H1 (cell line): ENCODE measurements at regions not wholly inside any gene's neighbourhood (a gene's known extent, or its start where the extent isn't known, plus 50 kb on each side); places are given as distances from the start of the nearest gene placed in this dataset.

Experiments
- CTCF ChIA-PET: fragments of 300-600 bp; sonication (Branson Sonifier 250); formaldehyde crosslinking; loops from one replicate; lab custom pipeline; 2021; ENCODE audit not compliant: partially characterized antibody; lab: Charles Lee
- POLR2A ChIA-PET: fragments of 300-600 bp; sonication (Branson Sonifier 250); formaldehyde crosslinking; loops from one replicate; lab custom pipeline; 2021; ENCODE audit warnings: inconsistent platforms; ENCODE audit not compliant: partially characterized antibody; lab: Charles Lee
- DNase-seq, 2 experiments: peaks; one replicate each; pipeline versions ENCODE4 v3.0.0 to v3.0.0-alpha.2; 2010 to 2022; ENCODE audit warnings: low spot score in 2 of 2, low read depth in 1 of 2, mixed read lengths in 1 of 2
- FAIRE-seq: peaks from 2 replicates; lab custom pipeline; 2011; peaks lifted over from hg19 to GRCh38; lab: Jason Lieb, UNC
- H2AFZ ChIP-seq: 2 replicates; pipeline ENCODE4 v1.8.1; 2012; ENCODE audit warnings: low read length, inconsistent platforms
- H2AK5ac ChIP-seq: 2 replicates; pipeline ENCODE4 v1.6.1; 2013; ENCODE audit warnings: low read depth, low read length
- H2BK120ac ChIP-seq: replicated peaks from 2 replicates; pipeline ENCODE3; 2013; ENCODE audit warnings: low read depth, low read length, inconsistent platforms
- H2BK12ac ChIP-seq: 2 replicates; pipeline ENCODE4 v1.6.1; 2013; ENCODE audit warnings: low read depth, low read length
- H2BK15ac ChIP-seq: 2 replicates; pipeline ENCODE4 v1.6.1; 2013; ENCODE audit warnings: low read length
- H2BK20ac ChIP-seq: 2 replicates; pipeline ENCODE4 v1.6.1; 2013; ENCODE audit warnings: low read length
- H2BK5ac ChIP-seq: 2 replicates; pipeline ENCODE4 v1.6.1; 2013; ENCODE audit warnings: low read depth, low read length
- H3K14ac ChIP-seq: 2 replicates; pipeline ENCODE4 v1.6.1; 2013; ENCODE audit warnings: inconsistent platforms; ENCODE audit not compliant: insufficient read length
- H3K18ac ChIP-seq: 2 replicates; pipeline ENCODE4 v1.6.1; 2013; ENCODE audit warnings: low read length; ENCODE audit errors: extremely low read depth
- H3K23ac ChIP-seq: 2 replicates; pipeline ENCODE4 v1.6.1; 2013; ENCODE audit warnings: inconsistent platforms; ENCODE audit not compliant: insufficient read length
- H3K23me2 ChIP-seq: 2 replicates; pipeline ENCODE4 v1.6.1; 2013; ENCODE audit warnings: low read depth, low read length
- H3K27ac ChIP-seq: 2 replicates; pipeline ENCODE4 v1.6.1; 2011; ENCODE audit warnings: low read depth, low read length, inconsistent platforms
- H3K27me3 ChIP-seq, 4 experiments: replicated peaks in 1 of 4; 1 replicate in 1 of 4; 2 replicates in 3 of 4; pipeline versions ENCODE4 v1.6.1 to v1.8.1; 2011 to 2013; ENCODE audit warnings: low read length in 3 of 4, mild to moderate bottlenecking in 3 of 4, inconsistent platforms in 2 of 4, mixed read lengths in 2 of 4, moderate library complexity in 1 of 4; ENCODE audit not compliant: control insufficient read depth in 3 of 4, insufficient read depth in 3 of 4; ENCODE audit errors: extremely low read depth in 1 of 4
- H3K36me3 ChIP-seq, 4 experiments: 2 replicates each; pipeline versions ENCODE4 v1.6.1 to v1.8.1; 2011 to 2013; ENCODE audit warnings: mild to moderate bottlenecking in 4 of 4, low read length in 3 of 4, moderate library complexity in 2 of 4, control low read depth in 1 of 4, inconsistent platforms in 1 of 4; ENCODE audit not compliant: insufficient read depth in 4 of 4, control insufficient read depth in 2 of 4
- H3K4ac ChIP-seq: replicated peaks from 2 replicates; pipeline ENCODE3; 2013; ENCODE audit warnings: low read length, low read depth, mixed read lengths, inconsistent platforms; ENCODE audit not compliant: insufficient read length
- H3K4me1 ChIP-seq, 4 experiments: replicated peaks in 1 of 4; 1 replicate in 1 of 4; 2 replicates in 3 of 4; pipeline versions ENCODE4 v1.6.1 to v1.8.1; 2011 to 2013; ENCODE audit warnings: low read length in 3 of 4, inconsistent platforms in 2 of 4, mixed read lengths in 1 of 4; ENCODE audit not compliant: insufficient read depth in 4 of 4, control insufficient read depth in 3 of 4
- H3K4me2 ChIP-seq, 2 experiments: 2 replicates each; pipeline versions ENCODE4 v1.6.1 to v1.8.1; 2011 to 2013; ENCODE audit warnings: low read depth in 2 of 2, low read length in 2 of 2, control low read depth in 1 of 2, inconsistent platforms in 1 of 2, mild to moderate bottlenecking in 1 of 2; ENCODE audit not compliant: insufficient read depth in 1 of 2
- H3K4me3 ChIP-seq, 4 experiments: fragments of 200-600, 300-600 bp in 1 of 4; sonication (generic), shearing (Covaris generic), sonication (Bioruptor Twin) in 1 of 4; 2 replicates each; pipeline versions ENCODE4 v1.5.1 to v1.8.1; 2011 to 2016; ENCODE audit warnings: low read length in 4 of 4, low read depth in 3 of 4, control low read depth in 2 of 4, inconsistent platforms in 2 of 4, mild to moderate bottlenecking in 2 of 4, mixed read lengths in 1 of 4, moderate library complexity in 1 of 4; ENCODE audit not compliant: insufficient read depth in 2 of 4; ENCODE audit errors: extremely low read depth in 1 of 4
- H3K56ac ChIP-seq: replicated peaks from 2 replicates; pipeline ENCODE3; 2013; ENCODE audit warnings: low read depth, mild to moderate bottlenecking, mixed read lengths, low read length, inconsistent platforms; ENCODE audit not compliant: insufficient read length
- H3K79me1 ChIP-seq: 2 replicates; pipeline ENCODE4 v1.6.1; 2013; ENCODE audit warnings: low read depth, low read length, control low read depth
- H3K79me2 ChIP-seq, 2 experiments: 2 replicates each; pipeline versions ENCODE4 v1.6.1 to v1.8.1; 2012 to 2013; ENCODE audit warnings: low read length in 2 of 2, mild to moderate bottlenecking in 2 of 2, inconsistent platforms in 1 of 2; ENCODE audit not compliant: insufficient read depth in 2 of 2, control insufficient read depth in 1 of 2
- H3K9ac ChIP-seq, 4 experiments: replicated peaks in 1 of 4; 1 replicate in 1 of 4; 2 replicates in 3 of 4; pipeline versions ENCODE4 v1.6.1 to v1.8.1; 2011 to 2013; ENCODE audit warnings: low read depth in 3 of 4, low read length in 3 of 4, control low read depth in 2 of 4, mild to moderate bottlenecking in 2 of 4, moderate library complexity in 2 of 4, inconsistent platforms in 1 of 4; ENCODE audit errors: extremely low read depth in 1 of 4
- H3K9me3 ChIP-seq, 2 experiments: 2 replicates each; pipeline versions ENCODE4 v1.6.1 to v1.8.1; 2012 to 2013; ENCODE audit warnings: mild to moderate bottlenecking in 2 of 2, moderate library complexity in 2 of 2, control low read depth in 1 of 2, inconsistent platforms in 1 of 2, low read depth in 1 of 2, low read length in 1 of 2, mixed read lengths in 1 of 2; ENCODE audit not compliant: insufficient read depth in 2 of 2
- H4K20me1 ChIP-seq, 2 experiments: replicated peaks in 1 of 2; 2 replicates each; pipeline versions ENCODE3 to v1.8.1; 2011 to 2013; ENCODE audit warnings: inconsistent platforms in 2 of 2, low read length in 2 of 2, mild to moderate bottlenecking in 1 of 2; ENCODE audit not compliant: insufficient read depth in 2 of 2, control insufficient read depth in 1 of 2
- H4K5ac ChIP-seq: 2 replicates; pipeline ENCODE4 v1.6.1; 2013; ENCODE audit warnings: low read length, low read depth, mixed read lengths, inconsistent platforms; ENCODE audit not compliant: insufficient read length
- H4K8ac ChIP-seq: 2 replicates; pipeline ENCODE4 v1.8.0; 2013; ENCODE audit warnings: mild to moderate bottlenecking, moderate library complexity, low read length, inconsistent platforms; ENCODE audit not compliant: insufficient read depth; ENCODE audit errors: extremely low read depth
- H4K91ac ChIP-seq: replicated peaks from 2 replicates; pipeline ENCODE3; 2013; ENCODE audit warnings: low read length, mixed read lengths, inconsistent platforms; ENCODE audit not compliant: insufficient read length
- CBX5 ChIP-seq: fragments of 300-800, 300-1000 bp; sonication (generic); IDR thresholded peaks from 2 replicates; pipeline ENCODE4 v1.7.1; 2016; ENCODE audit warnings: antibody characterized with exemption, low read length, low read depth
- CTCF ChIP-seq, 3 experiments: IDR thresholded peaks; 1 replicate in 2 of 3; 2 replicates in 1 of 3; pipeline versions ENCODE4 v1.5.1 to v1.6.1; 2011; ENCODE audit warnings: low read length in 3 of 3, mild to moderate bottlenecking in 3 of 3, inconsistent platforms in 2 of 3, low read depth in 1 of 3, moderate library complexity in 1 of 3; ENCODE audit not compliant: insufficient read depth in 1 of 3; ENCODE audit errors: control extremely low read depth in 1 of 3
- HDAC2 ChIP-seq, 2 experiments: fragments of 300-600 bp in 1 of 2; sonication (generic) in 1 of 2; IDR thresholded peaks; 2 replicates each; pipeline ENCODE4 v1.6.1; 2011 to 2012; ENCODE audit warnings: low read depth in 2 of 2, low read length in 2 of 2, mild to moderate bottlenecking in 2 of 2, moderate library complexity in 2 of 2, borderline replicate concordance in 1 of 2, inconsistent platforms in 1 of 2
- JUN ChIP-seq: IDR thresholded peaks from 2 replicates; pipeline ENCODE4 v1.6.1; 2011; ENCODE audit warnings: low read depth, mild to moderate bottlenecking, improper control_type of control experiment, low read length
- MAX ChIP-seq: IDR thresholded peaks from 2 replicates; pipeline ENCODE4 v1.6.1; 2012; ENCODE audit warnings: inconsistent platforms
- NANOG ChIP-seq: IDR thresholded peaks from 2 replicates; pipeline ENCODE4 v1.6.1; 2011; ENCODE audit warnings: low read length, low read depth, mild to moderate bottlenecking, inconsistent platforms; ENCODE audit not compliant: insufficient read depth, poor library complexity, severe bottlenecking
- POLR2A ChIP-seq, 2 experiments: IDR thresholded peaks; 1 replicate in 1 of 2; 2 replicates in 1 of 2; pipeline ENCODE4 v1.6.1; 2011; ENCODE audit warnings: low read depth in 2 of 2, low read length in 2 of 2, mild to moderate bottlenecking in 2 of 2; ENCODE audit errors: control extremely low read depth in 1 of 2
- RFX5 ChIP-seq: IDR thresholded peaks from 2 replicates; pipeline ENCODE4 v1.6.1; 2011; ENCODE audit warnings: low read depth, low read length, improper control_type of control experiment, borderline replicate concordance
- RNF2 ChIP-seq: fragments of 200-900, 300-1000 bp; sonication (generic); IDR thresholded peaks from 2 replicates; pipeline ENCODE4 v1.7.1; 2016; ENCODE audit warnings: borderline replicate concordance, low read depth, mild to moderate bottlenecking, antibody characterized with exemption, low read length; ENCODE audit not compliant: poor library complexity, severe bottlenecking; ENCODE audit errors: missing control alignments
- SP2 ChIP-seq: IDR thresholded peaks from 2 replicates; pipeline ENCODE4 v1.6.1; 2012; ENCODE audit warnings: mild to moderate bottlenecking, low read length, inconsistent platforms
- TCF12 ChIP-seq: IDR thresholded peaks from 2 replicates; pipeline ENCODE4 v1.6.1; 2011; ENCODE audit warnings: low read depth, mild to moderate bottlenecking, low read length
- WGBS, 2 experiments: shearing (Covaris generic) in 1 of 2; methylation state at CpG; one replicate each; pipeline versions ENCODE4 v1.1.6 to v1.1.7; 2013 to 2015; ENCODE audit warnings: low lambda C conversion rate in 2 of 2, mixed read lengths in 2 of 2, inconsistent platforms in 1 of 2, low coverage in 1 of 2, missing lambda C conversion rate in 1 of 2; ENCODE audit not compliant: insufficient replicate concordance in 2 of 2, insufficient coverage in 1 of 2, insufficient read length in 1 of 2; ENCODE audit errors: extremely low coverage in 1 of 2, missing lambda C conversion rate in 1 of 2; 5-methylcytosine and 5-hydroxymethylcytosine counted together

- H2BK5ac ChIP-seq, result no peak overlapping the region
- no peak overlapping the region for H2BK15ac ChIP-seq
- H4K8ac ChIP-seq, result no peak overlapping the region
- no peak overlapping the region for H4K5ac ChIP-seq
- no peak overlapping the region for H3K4me2 ChIP-seq
- no peak overlapping the region for H3K23ac ChIP-seq
- no peaks in the 10 kb centered on the region for H4K20me1 ChIP-seq
- no peak for DNase-seq
- H3K56ac ChIP-seq, result no peak overlapping the region
- no peak overlapping the region for H3K18ac ChIP-seq
- CTCF ChIA-PET, result interaction anchor here (0.5 to 1.4 kb wide), 5 partner anchors 9 to 120 kb away, joined by 3 to 6 read pairs (median 3); no protein-coding TSS in a partner anchor
- no peak overlapping the region for H3K4ac ChIP-seq
- H3K4me1 ChIP-seq, result peaks cover 0 to 4% (median 2%) of the 10 kb centered on the region in 4 experiments; a peak in 1 of 7 replicates
- no peak for FAIRE-seq
- no peak overlapping the region for H3K9ac ChIP-seq
- H3K9me3 ChIP-seq, result no peaks in the 10 kb centered on the region; a peak in 1 of 4 replicates
- no peak overlapping the region for H2BK12ac ChIP-seq
- no peak overlapping the region for H2AK5ac ChIP-seq
- no peak overlapping the region for H2BK20ac ChIP-seq
- H3K79me2 ChIP-seq, result no peaks in the 10 kb centered on the region
- POLR2A ChIA-PET, result no interaction called here
- no peaks in the 10 kb centered on the region for H3K23me2 ChIP-seq
- H3K14ac ChIP-seq, result no peak overlapping the region
- H3K4me3 ChIP-seq, result no peak overlapping the region
- no peak overlapping the region for H4K91ac ChIP-seq
- no peak overlapping the region for H2BK120ac ChIP-seq
- 91% methylated on average over 2 of the region's 2 CpGs; no CpG with 5 or more reads in 1 of the 2 experiments for WGBS, 2 experiments
- no peaks in the 10 kb centered on the region for H3K79me1 ChIP-seq
- no peaks in the 10 kb centered on the region for H3K27me3 ChIP-seq
- H2AFZ ChIP-seq, result peak overlapping the region; percentile 48; the same call in 1 of the 2 replicates
- no peaks in the 10 kb centered on the region for H3K36me3 ChIP-seq
- H3K27ac ChIP-seq, result no peak overlapping the region
- TF ChIP-seq NANOG (no peak), MAX (no peak), CTCF (IDR thresholded peaks at IDR 0.05; ENCODE audit: control extremely low read depth in 1 of 3, insufficient read depth in 1 of 3, low read depth in 1 of 3, low read length in 3 of 3) (no peak), JUN (no peak), SP2 (no peak), HDAC2 (IDR thresholded peaks at IDR 0.05; ENCODE audit: borderline replicate concordance in 1 of 2, low read depth in 2 of 2, low read length in 2 of 2) (no peak), TCF12 (no peak), CBX5 (no peak), RNF2 (no peak), RFX5 (no peak), POLR2A (IDR thresholded peaks at IDR 0.05; ENCODE audit: control extremely low read depth in 1 of 2, low read depth in 2 of 2, low read length in 2 of 2) (no peak)
These were observed 168.6 kb downstream of the COX18 start for GRCh38 chr4:72900952-72901351.
